ENCODE measurements at regions not wholly inside any gene's neighbourhood (a gene's known extent, or its start where the extent isn't known, plus 50 kb on each side); places are given as distances from the start of the nearest gene placed in this dataset.
"Not testable (repeated sequence)": the region's sequence is repeated elsewhere in the genome, so short reads cannot be mapped to it uniquely, and the experiment has no call there.

DNA sequence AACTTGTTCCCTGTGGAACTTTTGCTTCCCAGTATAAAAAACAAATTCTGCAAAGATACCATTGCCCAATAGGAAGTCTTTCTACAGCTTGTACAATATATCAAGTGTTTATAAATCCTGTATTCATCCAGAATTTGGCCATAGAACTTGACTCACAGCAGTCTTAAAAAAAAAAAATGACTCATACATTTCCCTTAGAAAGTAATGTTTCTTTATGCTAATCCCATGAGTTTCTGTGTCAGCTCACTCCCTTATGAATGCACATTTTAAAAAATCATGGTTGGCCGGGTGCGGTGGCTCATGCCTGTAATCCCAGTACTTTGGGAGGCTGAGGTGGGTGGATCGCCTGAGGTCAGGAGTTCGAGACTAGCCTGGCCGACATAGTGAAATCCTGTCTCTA is 89.3 kb upstream of the DMRT1 start:
- H3K27me3 ChIP-seq (ENCODE audit: control insufficient read depth, insufficient read depth, low read length): no peaks in the 10 kb centered on the region
- H3K27ac ChIP-seq (ENCODE audit: low read length): no peak overlapping the region
- ATAC-seq: no peak
- H3K4me3 ChIP-seq (ENCODE audit: low read length): no peak overlapping the region
- intact Hi-C loops (cut with micrococcal nuclease): no loop called here
- no peak for DNase-seq
- peaks cover 36% of the 10 kb centered on the region for H3K4me1 ChIP-seq (ENCODE audit: control insufficient read depth, insufficient read depth, low read length)
- H3K9me3 Mint-ChIP-seq: no peaks in the 10 kb centered on the region
- no peak overlapping the region for H3K27ac Mint-ChIP-seq
- no peak for TF ChIP-seq CTCF (IDR thresholded peaks at IDR 0.05)
- H3K36me3 Mint-ChIP-seq: no peaks in the 10 kb centered on the region
- H3K36me3 ChIP-seq (ENCODE audit: control insufficient read depth, insufficient read depth, low read length): no peaks in the 10 kb centered on the region
- peaks cover 0 to 6% of the 10 kb centered on the region in 2 donors for H3K27me3 Mint-ChIP-seq (ENCODE audit: low read depth in 2 of 2)
- 93% methylated on average over 4 of the region's 5 CpGs for WGBS (ENCODE audit: insufficient coverage)
- H3K9me3 ChIP-seq (ENCODE audit: control insufficient read depth, insufficient read depth, low read length): no peaks in the 10 kb centered on the region
- peaks cover 51 to 52% of the 10 kb centered on the region in 2 donors for H3K4me1 Mint-ChIP-seq
- no peak overlapping the region for H3K4me3 Mint-ChIP-seq

GRCh38 chr9:752681-753200 is 88.8 kb upstream of the DMRT1 start:
- 95% methylated on average over 6 of the region's 6 CpGs for WGBS (ENCODE audit: insufficient coverage)
- no peaks in the 10 kb centered on the region for H3K27me3 ChIP-seq (ENCODE audit: control insufficient read depth, insufficient read depth, low read length)
- H3K36me3 ChIP-seq (ENCODE audit: control insufficient read depth, insufficient read depth, low read length): no peaks in the 10 kb centered on the region
- H3K9me3 Mint-ChIP-seq: no peaks in the 10 kb centered on the region
- intact Hi-C loops (cut with micrococcal nuclease): no loop called here
- peaks cover 47 to 51% of the 10 kb centered on the region in 2 donors for H3K4me1 Mint-ChIP-seq
- peaks cover 36% of the 10 kb centered on the region for H3K4me1 ChIP-seq (ENCODE audit: control insufficient read depth, insufficient read depth, low read length)
- DNase-seq: no peak
- no peak for ATAC-seq
- H3K27ac ChIP-seq (ENCODE audit: low read length): no peak overlapping the region
- no peak for TF ChIP-seq CTCF (IDR thresholded peaks at IDR 0.05)
- peaks cover 0 to 5% of the 10 kb centered on the region in 2 donors for H3K27me3 Mint-ChIP-seq (ENCODE audit: low read depth in 2 of 2)
- H3K9me3 ChIP-seq (ENCODE audit: control insufficient read depth, insufficient read depth, low read length): no peaks in the 10 kb centered on the region
- H3K36me3 Mint-ChIP-seq: no peaks in the 10 kb centered on the region
- no peak overlapping the region for H3K4me3 ChIP-seq (ENCODE audit: low read length)
- H3K4me3 Mint-ChIP-seq: no peak overlapping the region
- H3K27ac Mint-ChIP-seq: no peak overlapping the region

DNA sequence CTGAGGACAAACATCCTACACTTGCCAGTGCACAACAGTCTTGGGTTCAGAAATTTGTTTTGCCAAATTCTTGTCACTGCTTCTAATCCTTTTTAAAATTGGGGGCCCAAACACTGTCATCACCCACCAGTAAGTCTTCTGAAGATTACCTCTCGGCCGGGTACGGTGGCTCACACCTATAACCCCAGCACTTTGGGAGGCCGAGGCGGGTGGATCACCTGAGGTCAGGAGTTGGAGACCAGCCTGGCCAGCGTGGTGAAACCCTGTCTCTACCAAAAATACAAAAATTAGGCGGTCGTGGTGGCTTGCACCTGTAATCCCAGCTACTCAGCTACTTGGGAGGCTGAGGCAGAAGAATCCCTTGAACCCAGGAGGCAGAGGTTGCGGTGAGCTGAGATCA is 87.8 kb upstream of the DMRT1 start:
- H3K36me3 Mint-ChIP-seq; ATAC-seq; H3K27ac Mint-ChIP-seq; intact Hi-C loops (cut with micrococcal nuclease); DNase-seq; H3K9me3 Mint-ChIP-seq; H3K4me3 Mint-ChIP-seq; H3K27ac ChIP-seq (ENCODE audit: low read length); H3K27me3 ChIP-seq (ENCODE audit: control insufficient read depth, insufficient read depth, low read length); H3K27me3 Mint-ChIP-seq (ENCODE audit: low read depth in 2 of 2); H3K4me3 ChIP-seq (ENCODE audit: low read length); H3K9me3 ChIP-seq (ENCODE audit: control insufficient read depth, insufficient read depth, low read length); H3K36me3 ChIP-seq (ENCODE audit: control insufficient read depth, insufficient read depth, low read length): not testable (repeated sequence)
- peaks cover 30% of the 10 kb centered on the region for H3K4me1 ChIP-seq (ENCODE audit: control insufficient read depth, insufficient read depth, low read length)
- H3K4me1 Mint-ChIP-seq: peaks cover 43% of the 10 kb centered on the region in 2 donors
- 91% methylated on average over 9 of the region's 9 CpGs for WGBS (ENCODE audit: insufficient coverage)

DNA sequence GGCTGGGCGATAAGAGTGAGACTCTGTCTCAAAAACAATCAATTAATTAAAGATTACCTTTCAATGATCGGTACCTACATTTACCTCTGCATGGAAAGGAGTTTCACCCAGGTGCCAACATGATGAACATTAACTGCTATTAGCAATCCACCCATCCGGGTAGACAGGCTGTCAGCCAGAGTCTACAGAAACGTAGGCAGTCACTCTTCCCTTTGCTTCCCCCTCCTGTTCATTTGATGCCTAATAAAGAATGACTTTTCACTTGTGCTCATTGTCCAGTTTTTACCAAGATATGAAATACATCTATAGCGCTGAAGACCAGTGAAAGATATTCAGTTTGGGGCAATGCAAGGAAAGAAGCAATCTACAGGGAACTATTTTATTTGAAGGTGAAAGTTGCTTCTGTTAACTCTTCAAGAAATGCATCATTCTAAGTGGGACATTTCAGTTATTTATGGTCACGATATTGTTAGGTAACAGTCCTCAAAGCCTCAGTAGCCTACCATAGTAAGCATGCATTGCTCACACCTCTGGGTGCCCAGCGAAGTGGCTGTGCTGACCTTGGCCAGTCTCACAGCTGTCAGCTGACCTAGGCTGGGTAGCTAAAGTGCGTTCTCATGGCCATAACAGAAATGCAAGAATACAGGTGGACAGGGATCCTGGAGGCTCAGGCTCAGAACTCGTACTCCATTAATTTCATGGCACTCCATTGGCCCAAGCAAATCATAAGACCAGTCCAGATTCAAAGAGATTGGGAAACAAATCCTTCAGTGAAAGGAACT is 87.2 kb upstream of the DMRT1 start:
- Histone ChIP-seq H3K36me3 (ENCODE audit: control insufficient read depth, insufficient read depth, low read length) (no peaks in the 10 kb centered on the region), H3K4me3 (ENCODE audit: low read length) (no peak overlapping the region), H3K4me1 (ENCODE audit: control insufficient read depth, insufficient read depth, low read length) (peaks cover 24% of the 10 kb centered on the region), H3K9me3 (ENCODE audit: control insufficient read depth, insufficient read depth, low read length) (no peaks in the 10 kb centered on the region), H3K27me3 (ENCODE audit: control insufficient read depth, insufficient read depth, low read length) (no peaks in the 10 kb centered on the region), H3K27ac (ENCODE audit: low read length) (no peak overlapping the region)
- TF ChIP-seq CTCF (IDR thresholded peaks at IDR 0.05): no peak
- peaks cover 0 to 5% of the 10 kb centered on the region in 2 donors for H3K27me3 Mint-ChIP-seq (ENCODE audit: low read depth in 2 of 2)
- H3K4me1 Mint-ChIP-seq: peaks cover 37 to 38% of the 10 kb centered on the region in 2 donors
- no peak overlapping the region for H3K27ac Mint-ChIP-seq
- WGBS (ENCODE audit: insufficient coverage): 92% methylated on average over 9 of the region's 9 CpGs
- no peaks in the 10 kb centered on the region for H3K36me3 Mint-ChIP-seq
- H3K4me3 Mint-ChIP-seq: no peak overlapping the region
- no peaks in the 10 kb centered on the region for H3K9me3 Mint-ChIP-seq
- no peak for ATAC-seq
- DNase-seq: no peak
- intact Hi-C loops (cut with micrococcal nuclease): no loop called here
